ENCODE measurements at regions not wholly inside any gene's neighbourhood (a gene's known extent, or its start where the extent isn't known, plus 50 kb on each side); places are given as distances from the start of the nearest gene placed in this dataset.

- TF ChIP-seq, protein P1, sequence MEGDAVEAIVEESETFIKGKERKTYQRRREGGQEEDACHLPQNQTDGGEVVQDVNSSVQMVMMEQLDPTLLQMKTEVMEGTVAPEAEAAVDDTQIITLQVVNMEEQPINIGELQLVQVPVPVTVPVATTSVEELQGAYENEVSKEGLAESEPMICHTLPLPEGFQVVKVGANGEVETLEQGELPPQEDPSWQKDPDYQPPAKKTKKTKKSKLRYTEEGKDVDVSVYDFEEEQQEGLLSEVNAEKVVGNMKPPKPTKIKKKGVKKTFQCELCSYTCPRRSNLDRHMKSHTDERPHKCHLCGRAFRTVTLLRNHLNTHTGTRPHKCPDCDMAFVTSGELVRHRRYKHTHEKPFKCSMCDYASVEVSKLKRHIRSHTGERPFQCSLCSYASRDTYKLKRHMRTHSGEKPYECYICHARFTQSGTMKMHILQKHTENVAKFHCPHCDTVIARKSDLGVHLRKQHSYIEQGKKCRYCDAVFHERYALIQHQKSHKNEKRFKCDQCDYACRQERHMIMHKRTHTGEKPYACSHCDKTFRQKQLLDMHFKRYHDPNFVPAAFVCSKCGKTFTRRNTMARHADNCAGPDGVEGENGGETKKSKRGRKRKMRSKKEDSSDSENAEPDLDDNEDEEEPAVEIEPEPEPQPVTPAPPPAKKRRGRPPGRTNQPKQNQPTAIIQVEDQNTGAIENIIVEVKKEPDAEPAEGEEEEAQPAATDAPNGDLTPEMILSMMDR (IDR thresholded peaks at IDR 0.05): no peak
- TF ChIP-seq EP300 (IDR thresholded peaks at IDR 0.05): no peak
Observed at GRCh38 chr2:200051611-200051945, 96.2 kb downstream of the MAIP1 start.

Data from tibial nerve (tissue), 4 donors.